ENCODE measurements at regions not wholly inside any gene's neighbourhood (a gene's known extent, or its start where the extent isn't known, plus 50 kb on each side); places are given as distances from the start of the nearest gene placed in this dataset.

- TF ChIP-seq CTCF (IDR thresholded peaks at IDR 0.05; ENCODE audit: low read depth, low read length, poor library complexity, severe bottlenecking) (no peak), EZH2phosphoT487 (IDR thresholded peaks at IDR 0.05; ENCODE audit: borderline replicate concordance, low read length) (no peak)
Observed at GRCh38 chr3:194833114-194833910, 147.6 kb downstream of the FAM43A start.

All from DOHH2 (cell line).